Loucy (cell line): ENCODE measurements at regions not wholly inside any gene's neighbourhood (a gene's known extent, or its start where the extent isn't known, plus 50 kb on each side); places are given as distances from the start of the nearest gene placed in this dataset.

Experiments
- CTCF ChIP-seq: fragments of 200-600 bp; sonication (generic); conservative IDR thresholded peaks from 2 replicates; pipeline ENCODE4 v1.5.1; 2014; ENCODE audit warnings: mild to moderate bottlenecking, antibody characterized with exemption, low read length
- EZH2phosphoT487 ChIP-seq: fragments of 200-600 bp; IDR thresholded peaks from 2 replicates; pipeline ENCODE4 v1.6.1; 2018; ENCODE audit warnings: antibody characterized with exemption, mild to moderate bottlenecking, moderate library complexity, borderline replicate concordance

- TF ChIP-seq CTCF (no peak), EZH2phosphoT487 (no peak)
Observed at GRCh38 chr4:149234798-149235197, 580.8 kb downstream of the IQCM start.
